Sigmoid colon (tissue), 4 donors: ENCODE measurements at regions not wholly inside any gene's neighbourhood (a gene's known extent, or its start where the extent isn't known, plus 50 kb on each side); places are given as distances from the start of the nearest gene placed in this dataset.

ENCODE experiments used
- EP300 ChIP-seq, 4 donors: sonication (generic); formaldehyde crosslinking; IDR thresholded peaks; one replicate each; pipeline ENCODE4 v1.6.1; 2017; ENCODE audit warnings: antibody characterized with exemption in 4 of 4
- POLR2A ChIP-seq, 2 donors: fragments of 450-650 bp; IDR thresholded peaks; one replicate each; pipeline ENCODE4 v1.6.1; 2016; ENCODE audit warnings: antibody characterized with exemption in 2 of 2, mild to moderate bottlenecking in 2 of 2, moderate library complexity in 2 of 2
- POLR2AphosphoS5 ChIP-seq, 4 donors: sonication (generic); formaldehyde crosslinking; IDR thresholded peaks; one replicate each; pipeline ENCODE4 v1.6.1; 2017; ENCODE audit warnings: antibody characterized with exemption in 4 of 4
- TF ChIP-seq, protein P1 (sequence below), 4 experiments: fragments of 450-650 bp in 3 of 4; fragments of 200-600 bp in 1 of 4; IDR thresholded peaks; one replicate each; pipeline ENCODE4 v1.5.1; 2016 to 2019; ENCODE audit warnings: antibody characterized with exemption in 4 of 4, mild to moderate bottlenecking in 3 of 4, moderate library complexity in 2 of 4

- peak in 1 of 4 donors; percentile 22 for TF ChIP-seq POLR2AphosphoS5 (IDR thresholded peaks at IDR 0.05)
- TF ChIP-seq, protein P1, sequence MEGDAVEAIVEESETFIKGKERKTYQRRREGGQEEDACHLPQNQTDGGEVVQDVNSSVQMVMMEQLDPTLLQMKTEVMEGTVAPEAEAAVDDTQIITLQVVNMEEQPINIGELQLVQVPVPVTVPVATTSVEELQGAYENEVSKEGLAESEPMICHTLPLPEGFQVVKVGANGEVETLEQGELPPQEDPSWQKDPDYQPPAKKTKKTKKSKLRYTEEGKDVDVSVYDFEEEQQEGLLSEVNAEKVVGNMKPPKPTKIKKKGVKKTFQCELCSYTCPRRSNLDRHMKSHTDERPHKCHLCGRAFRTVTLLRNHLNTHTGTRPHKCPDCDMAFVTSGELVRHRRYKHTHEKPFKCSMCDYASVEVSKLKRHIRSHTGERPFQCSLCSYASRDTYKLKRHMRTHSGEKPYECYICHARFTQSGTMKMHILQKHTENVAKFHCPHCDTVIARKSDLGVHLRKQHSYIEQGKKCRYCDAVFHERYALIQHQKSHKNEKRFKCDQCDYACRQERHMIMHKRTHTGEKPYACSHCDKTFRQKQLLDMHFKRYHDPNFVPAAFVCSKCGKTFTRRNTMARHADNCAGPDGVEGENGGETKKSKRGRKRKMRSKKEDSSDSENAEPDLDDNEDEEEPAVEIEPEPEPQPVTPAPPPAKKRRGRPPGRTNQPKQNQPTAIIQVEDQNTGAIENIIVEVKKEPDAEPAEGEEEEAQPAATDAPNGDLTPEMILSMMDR (IDR thresholded peaks at IDR 0.05): no peak
- TF ChIP-seq POLR2A (IDR thresholded peaks at IDR 0.05): no peak
- no peak for TF ChIP-seq EP300 (IDR thresholded peaks at IDR 0.05)
Observed at GRCh38 chr9:115921301-115921700, 232.3 kb upstream of the PAPPA start.
